Liver (tissue), 8 donors: ENCODE measurements at regions not wholly inside any gene's neighbourhood (a gene's known extent, or its start where the extent isn't known, plus 50 kb on each side); places are given as distances from the start of the nearest gene placed in this dataset.

ENCODE experiments used
- DNase-seq: peaks from one replicate; pipeline ENCODE4 v3.0.0-alpha.2; 2017; ENCODE audit warnings: low spot score
- H3K27ac ChIP-seq, 2 donors: one replicate each; pipeline ENCODE4 v1.7.0; 2013; ENCODE audit warnings: inconsistent platforms in 2 of 2, low read length in 2 of 2, control low read depth in 1 of 2, low read depth in 1 of 2, mild to moderate bottlenecking in 1 of 2
- H3K27me3 ChIP-seq, 4 donors: one replicate each; pipeline versions ENCODE4 v1.6.1 to v1.7.0; 2013; ENCODE audit warnings: low read length in 3 of 4, inconsistent platforms in 1 of 4, mild to moderate bottlenecking in 1 of 4, moderate library complexity in 1 of 4; ENCODE audit not compliant: control insufficient read depth in 4 of 4, insufficient read depth in 4 of 4
- H3K36me3 ChIP-seq, 4 donors: one replicate each; pipeline versions ENCODE4 v1.6.1 to v1.7.0; 2013; ENCODE audit warnings: low read length in 3 of 4, mild to moderate bottlenecking in 3 of 4, low read depth in 1 of 4, moderate library complexity in 1 of 4; ENCODE audit not compliant: control insufficient read depth in 4 of 4, insufficient read depth in 3 of 4
- H3K4me1 ChIP-seq, 4 donors: one replicate each; pipeline versions ENCODE4 v1.6.1 to v1.7.0; 2013; ENCODE audit warnings: low read length in 3 of 4, mild to moderate bottlenecking in 3 of 4, moderate library complexity in 1 of 4; ENCODE audit not compliant: control insufficient read depth in 4 of 4, insufficient read depth in 4 of 4
- H3K4me3 ChIP-seq, 3 donors: one replicate each; pipeline versions ENCODE4 v1.6.1 to v1.7.0; 2013; ENCODE audit warnings: low read length in 3 of 3, control low read depth in 1 of 3, low read depth in 1 of 3, mild to moderate bottlenecking in 1 of 3
- H3K9ac ChIP-seq, 2 donors: one replicate each; pipeline ENCODE4 v1.7.0; 2013; ENCODE audit warnings: low read length in 2 of 2, mild to moderate bottlenecking in 2 of 2, moderate library complexity in 2 of 2, control low read depth in 1 of 2, low read depth in 1 of 2
- H3K9me3 ChIP-seq, 4 donors: one replicate each; pipeline versions ENCODE4 v1.6.1 to v1.7.0; 2013; ENCODE audit warnings: low read length in 3 of 4; ENCODE audit not compliant: control insufficient read depth in 4 of 4
- ATF3 ChIP-seq: IDR thresholded peaks from 2 replicates; pipeline ENCODE4 v1.6.1; 2016; ENCODE audit warnings: antibody characterized with exemption
- CTCF ChIP-seq: fragments of 150-350 bp; IDR thresholded peaks from 2 replicates; pipeline ENCODE4 v1.5.1; 2017; ENCODE audit warnings: improper control_type of control experiment, low read depth, low read length; ENCODE audit not compliant: missing input control
- EGR1 ChIP-seq, 2 donors: IDR thresholded peaks; 2 replicates each; pipeline ENCODE4 v1.6.1; 2016 to 2018; ENCODE audit warnings: antibody characterized with exemption in 2 of 2, low read depth in 2 of 2
- FOXA1 ChIP-seq: IDR thresholded peaks from 2 replicates; pipeline ENCODE4 v1.6.1; 2016; ENCODE audit warnings: antibody characterized with exemption
- GABPA ChIP-seq, 2 donors: IDR thresholded peaks in 1 of 2; conservative IDR thresholded peaks in 1 of 2; 2 replicates each; pipeline ENCODE4 v1.6.1; 2016; ENCODE audit warnings: antibody characterized with exemption in 2 of 2, mild to moderate bottlenecking in 1 of 2, moderate library complexity in 1 of 2
- HNF4G ChIP-seq: IDR thresholded peaks from 2 replicates; pipeline ENCODE4 v1.6.1; 2016; ENCODE audit warnings: antibody characterized with exemption
- JUND ChIP-seq, 2 donors: IDR thresholded peaks; 2 replicates each; pipeline ENCODE4 v1.6.1; 2016; ENCODE audit warnings: antibody characterized with exemption in 2 of 2
- MAX ChIP-seq: IDR thresholded peaks from 2 replicates; pipeline ENCODE4 v1.6.1; 2016; ENCODE audit warnings: antibody characterized with exemption
- NR2F2 ChIP-seq: IDR thresholded peaks from 2 replicates; pipeline ENCODE4 v1.6.1; 2016; ENCODE audit warnings: antibody characterized with exemption
- RAD21 ChIP-seq, 2 donors: IDR thresholded peaks; 2 replicates each; pipeline ENCODE4 v1.6.1; 2016; ENCODE audit warnings: antibody characterized with exemption in 2 of 2, mild to moderate bottlenecking in 2 of 2
- REST ChIP-seq: IDR thresholded peaks from 2 replicates; pipeline ENCODE4 v1.6.1; 2016; ENCODE audit warnings: antibody characterized with exemption, mild to moderate bottlenecking
- YY1 ChIP-seq: IDR thresholded peaks from 2 replicates; pipeline ENCODE4 v1.6.1; 2016; ENCODE audit warnings: antibody characterized with exemption, mild to moderate bottlenecking
- WGBS: extraction: QIAGEN DNeasy Blood & Tissue Kit; methylation state at CpG from one replicate; pipeline ENCODE4 v1.1.7; 2013; 5-methylcytosine and 5-hydroxymethylcytosine counted together
- donor health status: healthy.
- donor health status: healthy.
- donor health status: healthy.
- donor health status: healthy.
- donor health status: healthy.

GRCh38 chr5:74360535-74361210, 279.9 kb downstream of the ENC1 start:
- H3K9ac ChIP-seq, result no peak overlapping the region
- no peaks in the 10 kb centered on the region for H3K4me1 ChIP-seq
- H3K4me3 ChIP-seq, result no peak overlapping the region
- H3K27ac ChIP-seq, result no peak overlapping the region
- no peak for DNase-seq
- H3K36me3 ChIP-seq, result no peaks in the 10 kb centered on the region
- no peak for TF ChIP-seq HNF4G
- TF ChIP-seq REST, result no peak
- no peak for TF ChIP-seq CTCF
- TF ChIP-seq NR2F2, result no peak
- TF ChIP-seq EGR1 (IDR thresholded peaks at IDR 0.05; ENCODE audit: low read depth in 2 of 2), result no peak
- H3K9me3 ChIP-seq, result peaks cover 0 to 1% (median 0%) of the 10 kb centered on the region in 4 donors
- H3K27me3 ChIP-seq, result no peaks in the 10 kb centered on the region
- WGBS, result 72% methylated on average over 7 of the region's 7 CpGs

- no peak overlapping the region for H3K4me3 ChIP-seq
- H3K27me3 ChIP-seq, result no peaks in the 10 kb centered on the region
- H3K4me1 ChIP-seq, result no peaks in the 10 kb centered on the region
- H3K9me3 ChIP-seq, result no peaks in the 10 kb centered on the region
- no peak for DNase-seq
- H3K9ac ChIP-seq, result no peak overlapping the region
- TF ChIP-seq HNF4G (no peak), JUND (IDR thresholded peaks at IDR 0.05) (no peak), GABPA (IDR thresholded peaks at IDR 0.05 in 1 of 2, conservative IDR thresholded peaks at IDR 0.05 in 1 of 2) (no peak), RAD21 (IDR thresholded peaks at IDR 0.05) (no peak), FOXA1 (no peak)
- H3K27ac ChIP-seq, result no peak overlapping the region
- H3K36me3 ChIP-seq, result no peaks in the 10 kb centered on the region
- WGBS, result 77% methylated on average over 5 of the region's 5 CpGs
These were observed 282.7 kb downstream of the ENC1 start for GRCh38 chr5:74357827-74358226.

GRCh38 chr5:74356009-74356695, 284.4 kb downstream of the ENC1 start:
- no peaks in the 10 kb centered on the region for H3K9me3 ChIP-seq
- no peaks in the 10 kb centered on the region for H3K4me1 ChIP-seq
- TF ChIP-seq YY1 (no peak), EGR1 (IDR thresholded peaks at IDR 0.05; ENCODE audit: low read depth in 2 of 2) (no peak), CTCF (no peak), JUND (IDR thresholded peaks at IDR 0.05) (no peak), ATF3 (no peak), HNF4G (no peak), MAX (no peak)
- no peaks in the 10 kb centered on the region for H3K36me3 ChIP-seq
- H3K9ac ChIP-seq, result no peak overlapping the region
- no peak for DNase-seq
- H3K27me3 ChIP-seq, result no peaks in the 10 kb centered on the region
- H3K27ac ChIP-seq, result no peak overlapping the region
- WGBS, result 59% methylated on average over 7 of the region's 7 CpGs
- H3K4me3 ChIP-seq, result no peak overlapping the region
